ENCODE measurements at regions not wholly inside any gene's neighbourhood (a gene's known extent, or its start where the extent isn't known, plus 50 kb on each side); places are given as distances from the start of the nearest gene placed in this dataset.

- H3K4me3 ChIP-seq (ENCODE audit: low read length), result no peak overlapping the region
- no peak for TF ChIP-seq CTCF (conservative IDR thresholded peaks at IDR 0.05; ENCODE audit: low read depth, low read length)
- DNase-seq (ENCODE audit: low read depth), result no peak
Observed at GRCh38 chr20:56855708-56856107, 226.6 kb downstream of the TFAP2C start.

- no peak overlapping the region for H3K4me3 ChIP-seq (ENCODE audit: low read length)
- DNase-seq (ENCODE audit: low read depth), result no peak
- TF ChIP-seq CTCF (conservative IDR thresholded peaks at IDR 0.05; ENCODE audit: low read depth, low read length), result no peak
Observed at GRCh38 chr20:56857950-56858349, 228.8 kb downstream of the TFAP2C start.

GRCh38 chr20:56859039-56859800 lies 230.1 kb downstream of the TFAP2C start:
- no peak overlapping the region for H3K4me3 ChIP-seq (ENCODE audit: low read length)
- TF ChIP-seq CTCF (conservative IDR thresholded peaks at IDR 0.05; ENCODE audit: low read depth, low read length), result no peak
- DNase-seq (ENCODE audit: low read depth), result no peak

GRCh38 chr20:56859801-56860261 lies 230.7 kb downstream of the TFAP2C start:
- TF ChIP-seq CTCF (conservative IDR thresholded peaks at IDR 0.05; ENCODE audit: low read depth, low read length), result no peak
- H3K4me3 ChIP-seq (ENCODE audit: low read length), result no peak overlapping the region
- no peak for DNase-seq (ENCODE audit: low read depth)

- no peak overlapping the region for H3K4me3 ChIP-seq (ENCODE audit: low read length)
- DNase-seq (ENCODE audit: low read depth), result no peak
- TF ChIP-seq CTCF (conservative IDR thresholded peaks at IDR 0.05; ENCODE audit: low read depth, low read length), result no peak
Observed at GRCh38 chr20:56860413-56860812, 231.3 kb downstream of the TFAP2C start.

- H3K4me3 ChIP-seq (ENCODE audit: low read length), result no peak overlapping the region
- DNase-seq (ENCODE audit: low read depth), result no peak
- TF ChIP-seq CTCF (conservative IDR thresholded peaks at IDR 0.05; ENCODE audit: low read depth, low read length), result no peak
Observed at GRCh38 chr20:56861590-56861989, 232.5 kb downstream of the TFAP2C start.

- DNase-seq (ENCODE audit: low read depth), result no peak
- no peak for TF ChIP-seq CTCF (conservative IDR thresholded peaks at IDR 0.05; ENCODE audit: low read depth, low read length)
- H3K4me3 ChIP-seq (ENCODE audit: low read length), result no peak overlapping the region
Observed at GRCh38 chr20:56865055-56865454, 235.9 kb downstream of the TFAP2C start.

Measured in retinal pigment epithelial cell (primary cell).